HUDEP-2 (cell line): ENCODE measurements at regions not wholly inside any gene's neighbourhood (a gene's known extent, or its start where the extent isn't known, plus 50 kb on each side); places are given as distances from the start of the nearest gene placed in this dataset.
"Not testable (repeated sequence)": the region's sequence is repeated elsewhere in the genome, so short reads cannot be mapped to it uniquely, and the experiment has no call there.

Experiments
- DNase-seq, 76 experiments: peaks; one replicate each; lab custom pipeline; 2025; ENCODE audit not compliant: unreplicated experiment in 76 of 76; lab: John Stamatoyannopoulos, UW

DNA sequence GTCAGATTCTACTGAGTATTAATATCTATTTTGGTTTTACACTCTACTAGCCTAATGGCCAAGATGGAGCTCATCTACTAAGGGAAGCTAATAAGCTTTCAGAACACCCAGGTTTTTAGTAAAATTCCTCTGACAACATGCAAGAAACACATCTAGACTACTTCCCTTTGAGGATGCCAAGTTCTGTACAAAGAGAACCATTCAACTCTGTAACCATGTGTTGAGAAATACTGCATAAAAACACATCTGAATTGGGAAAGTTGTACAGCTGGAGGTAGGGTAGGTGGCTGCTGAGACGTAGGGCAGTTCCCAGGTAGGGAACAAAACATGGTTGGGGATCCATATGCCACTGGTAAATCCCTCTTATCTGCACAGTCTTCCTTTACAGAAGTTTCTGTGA lies 66.2 kb downstream of the SC5D start:
- no peak for DNase-seq

DNA sequence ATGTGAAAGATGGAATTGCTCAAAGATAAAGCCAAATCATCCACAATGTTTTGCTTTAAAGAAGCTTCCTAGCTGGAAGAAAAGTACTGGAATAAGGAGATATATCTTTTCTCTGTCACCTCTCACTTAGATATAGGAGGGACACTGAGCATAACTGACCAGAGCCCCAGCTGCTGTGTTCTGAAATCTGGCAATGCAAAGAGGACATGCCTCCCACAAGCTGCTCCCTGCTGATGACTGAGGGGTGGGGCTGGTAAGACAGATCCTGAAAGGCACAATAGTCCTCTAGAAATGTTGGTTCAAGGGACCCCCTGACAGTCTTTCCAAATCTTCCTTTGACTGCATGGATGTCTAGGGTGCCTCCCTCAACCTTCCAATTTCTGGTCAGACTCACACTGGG lies 67.0 kb downstream of the SC5D start:
- no peak for DNase-seq

GRCh38 chr11:121362955-121363354 lies 70.4 kb downstream of the SC5D start:
- not testable (repeated sequence) for DNase-seq

- no peak for DNase-seq
Observed at GRCh38 chr11:121365304-121365703, 72.7 kb downstream of the SC5D start.

GRCh38 chr11:121366038-121366437 lies 73.5 kb downstream of the SC5D start:
- no peak for DNase-seq

DNA sequence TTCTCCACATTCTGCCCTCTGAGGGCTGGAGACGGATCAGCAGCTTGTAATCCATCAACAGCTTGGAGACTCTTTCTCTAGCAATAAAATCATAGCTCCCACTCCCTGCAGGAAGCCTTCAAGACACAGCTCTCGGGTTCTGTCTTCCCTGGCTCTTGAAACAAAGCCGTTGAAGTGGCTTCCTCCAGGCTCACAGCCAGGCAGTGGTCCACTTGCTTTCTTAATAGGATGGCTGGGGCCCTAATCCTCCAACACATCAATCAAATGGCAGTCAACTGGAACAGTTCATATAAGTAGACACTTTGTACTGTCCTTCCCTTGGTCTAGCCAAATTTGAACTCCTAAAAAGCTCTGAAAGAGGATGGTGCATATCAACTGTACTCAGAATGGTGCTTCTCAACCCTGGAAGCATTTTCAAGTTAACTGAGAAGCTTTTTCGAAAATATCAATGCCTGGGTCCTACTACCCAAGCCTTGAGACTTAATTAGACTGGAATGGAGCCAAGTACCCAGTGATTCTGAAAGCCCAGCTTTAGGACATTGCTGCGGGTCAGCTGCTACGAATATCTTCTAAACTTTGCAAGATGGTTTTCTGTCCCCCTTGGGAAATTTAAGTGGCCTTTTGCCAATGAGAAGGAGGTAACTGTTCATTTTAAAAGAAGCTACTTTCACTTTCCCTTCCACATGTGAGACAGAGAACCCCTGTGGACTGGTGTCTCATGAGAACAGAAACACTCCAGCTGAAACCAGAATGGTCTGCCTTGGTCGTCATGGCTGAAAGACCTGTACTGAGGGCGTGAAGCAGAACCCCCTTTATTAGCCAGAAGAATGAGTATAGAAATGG lies 74.7 kb downstream of the SC5D start:
- DNase-seq: no peak

- no peak for DNase-seq
Observed at GRCh38 chr11:121367844-121368225, 75.3 kb downstream of the SC5D start.

- no peak for DNase-seq
Observed at GRCh38 chr11:121368364-121369240, 76.0 kb downstream of the SC5D start.

GRCh38 chr11:121369366-121369765 lies 76.8 kb downstream of the SC5D start:
- DNase-seq: no peak

DNA sequence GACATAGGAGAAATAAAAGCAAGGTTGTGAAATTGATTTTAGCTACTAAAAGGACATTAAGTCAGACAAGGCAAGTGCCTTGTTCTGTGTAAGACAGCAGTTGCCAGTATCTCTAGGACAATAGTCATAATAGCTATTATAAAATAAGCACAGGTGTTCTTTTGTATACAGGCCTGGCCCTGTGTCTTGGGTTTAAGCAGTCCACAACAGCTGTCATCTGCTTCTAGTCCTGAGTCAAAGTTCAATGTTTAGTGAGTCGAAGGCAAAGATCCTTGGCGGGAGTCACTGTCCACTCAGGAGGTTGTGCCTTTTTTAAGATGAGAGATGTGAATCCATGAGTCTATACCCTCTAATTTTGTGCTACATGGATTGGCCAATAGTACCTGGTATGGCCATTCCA lies 79.5 kb downstream of the SC5D start:
- no peak for DNase-seq

DNA sequence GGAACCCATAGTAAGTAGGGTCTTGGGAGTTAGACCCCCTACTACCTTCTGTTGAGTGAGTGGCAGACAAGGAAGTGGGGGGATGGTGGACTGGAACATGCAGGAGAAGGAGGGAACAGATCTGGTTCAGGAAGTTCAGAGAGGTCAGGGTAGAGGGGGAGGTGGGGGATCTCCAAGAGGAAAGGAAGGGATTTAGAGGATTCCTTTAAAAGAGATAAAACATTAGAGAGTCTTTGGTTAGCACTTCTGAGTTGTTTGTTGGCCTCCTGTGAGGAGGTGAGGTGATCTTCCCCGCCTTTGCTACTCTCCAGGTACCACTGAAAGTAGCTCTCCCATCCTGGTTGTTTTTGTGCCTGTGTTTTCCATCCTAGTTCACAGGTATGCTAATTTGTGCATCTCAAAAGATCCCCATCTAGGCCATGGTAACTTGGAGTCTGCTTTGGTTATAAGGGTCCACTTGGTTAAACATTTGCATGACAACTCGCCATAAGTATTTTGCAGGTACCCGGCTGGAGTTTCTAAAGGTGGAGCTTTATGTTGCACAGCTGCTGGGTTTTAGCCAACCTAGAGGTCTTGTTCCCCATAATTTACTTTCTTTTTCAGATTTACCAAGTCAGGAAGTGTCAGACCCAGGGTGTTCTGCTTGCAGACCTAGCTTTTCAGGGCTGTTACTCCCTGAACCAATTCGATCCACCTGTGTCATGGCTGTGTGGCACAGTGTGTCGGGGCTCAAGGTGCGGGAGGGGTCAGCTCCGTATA lies 79.3 kb upstream of the SORL1 start:
- DNase-seq: no peak

- no peak for DNase-seq
Observed at GRCh38 chr11:121374286-121374985, 77.7 kb upstream of the SORL1 start.

GRCh38 chr11:121376130-121376529 lies 76.0 kb upstream of the SORL1 start:
- no peak for DNase-seq

DNA sequence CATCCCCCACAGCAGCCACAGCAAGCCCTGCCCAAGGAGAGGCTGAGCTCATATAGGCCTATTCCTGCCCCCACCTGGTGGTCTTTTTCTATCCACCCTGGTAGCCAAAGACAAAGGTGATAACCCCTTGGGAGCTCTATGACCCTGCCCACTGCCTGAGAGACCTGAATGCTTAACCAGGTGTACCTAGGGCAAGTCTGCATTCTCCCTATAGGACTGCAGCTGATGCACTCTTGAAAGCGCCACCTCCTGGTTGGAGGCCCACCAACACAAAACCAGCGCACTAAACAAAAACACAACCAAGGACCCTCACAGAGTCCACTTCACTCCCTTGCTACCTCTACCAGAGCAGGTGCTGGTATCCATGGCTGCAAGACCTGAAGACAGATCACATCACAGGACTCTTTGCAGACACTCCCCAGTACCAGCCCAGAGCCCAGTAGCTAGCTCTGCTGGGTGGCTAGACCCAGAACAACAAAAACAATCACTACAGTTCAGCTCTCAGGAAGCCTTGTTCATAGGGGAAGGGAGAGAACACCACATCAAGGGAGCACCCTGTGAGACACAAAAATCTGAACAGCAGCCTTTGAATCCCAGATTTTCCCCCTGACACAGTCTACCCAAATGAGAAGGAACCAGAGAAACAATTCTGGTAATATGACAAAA lies 72.8 kb upstream of the SORL1 start:
- DNase-seq: peak in 1 of 76 experiments; percentile 6

GRCh38 chr11:121383716-121384115 lies 68.4 kb upstream of the SORL1 start:
- DNase-seq: no peak

DNA sequence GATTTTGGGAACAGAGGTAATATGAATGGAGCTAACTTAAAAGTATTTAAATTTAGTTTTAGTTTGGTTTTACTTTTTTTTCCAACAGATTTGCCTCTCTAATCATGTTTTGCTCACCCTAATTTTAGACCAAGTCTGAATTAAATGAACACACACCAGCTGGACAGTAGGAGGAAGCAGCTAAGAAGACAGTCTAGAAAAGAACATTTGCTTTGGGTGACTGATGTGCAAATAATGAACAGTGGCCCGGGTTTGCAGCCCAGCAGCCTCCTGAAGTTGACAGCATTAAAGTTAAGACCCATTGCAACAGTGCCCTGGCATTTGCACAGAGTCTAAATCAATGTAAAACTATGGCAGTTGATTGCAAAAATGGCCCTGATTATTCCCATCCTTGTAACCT lies 66.4 kb upstream of the SORL1 start:
- no peak for DNase-seq
